Endothelial cell (in vitro differentiated cells): ENCODE measurements at regions not wholly inside any gene's neighbourhood (a gene's known extent, or its start where the extent isn't known, plus 50 kb on each side); places are given as distances from the start of the nearest gene placed in this dataset.
A peak's percentile ranks its signal among the peaks of the same experiment; 100 is the strongest.

ENCODE experiments used
- DNase-seq: peaks from one replicate; pipeline ENCODE4 v3.0.0; 2021; ENCODE audit warnings: low spot score
- H3K27ac Mint-ChIP-seq: one replicate; pipeline ENCODE4 v1.8.0; 2021; ENCODE audit warnings: mixed read lengths, inconsistent platforms; ENCODE audit not compliant: unreplicated experiment
- H3K27me3 Mint-ChIP-seq: one replicate; pipeline ENCODE4 v1.8.0; 2021; ENCODE audit warnings: mild to moderate bottlenecking, moderate library complexity, mixed read lengths, inconsistent platforms; ENCODE audit not compliant: unreplicated experiment
- H3K36me3 Mint-ChIP-seq: one replicate; pipeline ENCODE4 v1.8.0; 2021; ENCODE audit warnings: mild to moderate bottlenecking, low read depth, mixed read lengths, inconsistent platforms; ENCODE audit not compliant: unreplicated experiment
- H3K4me1 Mint-ChIP-seq: one replicate; pipeline ENCODE4 v1.8.0; 2021; ENCODE audit warnings: mild to moderate bottlenecking, mixed read lengths, inconsistent platforms; ENCODE audit not compliant: unreplicated experiment
- H3K4me3 Mint-ChIP-seq: one replicate; pipeline ENCODE4 v1.8.0; 2021; ENCODE audit warnings: mild to moderate bottlenecking, mixed read lengths, inconsistent platforms; ENCODE audit not compliant: unreplicated experiment
- H3K9me3 Mint-ChIP-seq: one replicate; pipeline ENCODE4 v1.8.0; 2021; ENCODE audit warnings: mixed read lengths, inconsistent platforms; ENCODE audit not compliant: unreplicated experiment
- CTCF ChIP-seq: fragments of 200-600 bp; sonication (generic); IDR thresholded peaks from one replicate; pipeline ENCODE4 v1.5.0; 2021; ENCODE audit warnings: antibody characterized with exemption; ENCODE audit not compliant: unreplicated experiment

DNA sequence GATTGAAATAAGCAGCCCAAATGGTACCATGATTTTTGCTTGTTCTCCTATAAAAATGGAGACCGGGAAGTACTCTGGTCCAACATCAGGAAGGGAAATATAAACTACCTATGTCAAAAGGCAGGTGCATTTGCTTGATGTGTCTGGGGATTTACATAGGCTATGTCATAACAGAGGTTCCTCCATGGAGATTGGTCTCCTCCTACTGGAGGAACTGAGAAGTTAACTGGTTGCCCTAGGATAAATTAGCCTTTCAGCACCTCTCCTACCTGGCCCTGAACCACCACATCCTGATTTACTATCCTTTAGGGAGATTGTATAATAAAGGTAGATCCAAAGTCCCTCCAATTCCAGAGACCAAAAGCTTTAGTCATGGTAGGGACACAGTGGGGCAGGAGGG, 1109.3 kb upstream of the B3GALT2 start:
- TF ChIP-seq CTCF, result peak; percentile 62
- peak; percentile 36 for DNase-seq
- H3K9me3 Mint-ChIP-seq, result no peaks in the 10 kb centered on the region
- H3K4me3 Mint-ChIP-seq, result no peak overlapping the region
- no peak overlapping the region for H3K27ac Mint-ChIP-seq
- H3K4me1 Mint-ChIP-seq, result no peaks in the 10 kb centered on the region
- H3K36me3 Mint-ChIP-seq, result no peaks in the 10 kb centered on the region
- no peaks in the 10 kb centered on the region for H3K27me3 Mint-ChIP-seq

GRCh38 chr1:194293851-194294405, 1107.5 kb upstream of the B3GALT2 start:
- no peak overlapping the region for H3K27ac Mint-ChIP-seq
- no peaks in the 10 kb centered on the region for H3K27me3 Mint-ChIP-seq
- H3K4me3 Mint-ChIP-seq, result no peak overlapping the region
- no peaks in the 10 kb centered on the region for H3K36me3 Mint-ChIP-seq
- TF ChIP-seq CTCF, result no peak
- no peaks in the 10 kb centered on the region for H3K4me1 Mint-ChIP-seq
- DNase-seq, result no peak
- H3K9me3 Mint-ChIP-seq, result no peaks in the 10 kb centered on the region

DNA sequence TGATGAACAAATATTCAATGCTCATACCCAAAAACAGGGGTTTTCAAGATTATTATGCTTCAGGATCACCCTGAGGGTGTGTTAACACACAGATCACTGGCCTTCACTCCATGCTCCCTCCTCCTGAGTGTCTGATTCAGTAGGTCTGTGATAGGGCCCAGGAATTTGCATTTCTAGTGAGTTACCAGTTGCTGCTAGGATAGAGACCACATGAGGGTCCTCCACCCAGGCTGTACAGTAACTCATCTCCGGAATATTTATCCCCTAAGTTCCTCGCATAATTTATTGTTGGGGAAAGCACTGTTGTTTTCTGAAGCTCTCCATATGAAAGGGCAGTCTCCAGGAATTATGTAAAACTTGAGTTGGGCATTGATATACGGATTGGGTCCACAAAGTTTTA, 1106.6 kb upstream of the B3GALT2 start:
- H3K36me3 Mint-ChIP-seq, result no peaks in the 10 kb centered on the region

DNA sequence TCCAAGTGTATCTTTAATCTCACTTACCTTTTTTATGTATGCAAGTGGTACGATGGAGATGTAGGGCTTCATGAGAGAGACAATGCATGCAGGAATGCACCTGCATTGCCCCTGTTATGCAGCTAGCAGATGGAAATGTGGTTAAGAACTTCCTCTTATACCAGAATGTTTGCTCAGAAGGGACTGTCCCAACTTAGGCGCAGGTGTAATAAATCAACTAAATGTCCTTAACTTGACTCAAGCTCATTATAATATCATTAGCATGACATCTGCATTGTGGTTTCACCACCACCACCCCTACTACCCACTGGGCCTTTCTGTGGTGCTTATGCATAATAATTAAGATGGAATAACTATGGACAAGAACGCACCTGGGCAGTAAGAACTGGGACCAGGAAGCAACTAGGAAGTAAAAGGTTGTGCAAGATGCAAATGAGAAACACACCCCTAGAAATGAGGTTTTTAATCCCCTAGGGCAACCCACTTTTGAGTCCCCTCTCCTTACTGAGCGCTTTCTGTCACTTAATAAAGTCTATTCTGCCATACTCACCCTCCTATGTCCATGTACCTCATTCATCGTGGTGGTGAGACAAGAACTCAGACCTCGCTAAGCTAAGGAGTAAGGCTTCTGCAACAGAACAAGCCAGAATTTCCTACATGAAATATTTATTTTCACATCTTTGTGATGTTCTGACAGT, 1103.3 kb upstream of the B3GALT2 start:
- no peak for DNase-seq
- H3K27ac Mint-ChIP-seq, result no peak overlapping the region
- no peaks in the 10 kb centered on the region for H3K36me3 Mint-ChIP-seq
- no peaks in the 10 kb centered on the region for H3K9me3 Mint-ChIP-seq
- no peaks in the 10 kb centered on the region for H3K27me3 Mint-ChIP-seq
- no peaks in the 10 kb centered on the region for H3K4me1 Mint-ChIP-seq
- no peak for TF ChIP-seq CTCF
- H3K4me3 Mint-ChIP-seq, result no peak overlapping the region

More for the DNA sequence above, 1106.6 kb upstream of the B3GALT2 start:
- no peak for DNase-seq
- TF ChIP-seq CTCF, result no peak
- Mint-ChIP-seq H3K9me3 (no peaks in the 10 kb centered on the region), H3K27ac (no peak overlapping the region), H3K4me3 (no peak overlapping the region), H3K27me3 (no peaks in the 10 kb centered on the region), H3K4me1 (no peaks in the 10 kb centered on the region)

DNA sequence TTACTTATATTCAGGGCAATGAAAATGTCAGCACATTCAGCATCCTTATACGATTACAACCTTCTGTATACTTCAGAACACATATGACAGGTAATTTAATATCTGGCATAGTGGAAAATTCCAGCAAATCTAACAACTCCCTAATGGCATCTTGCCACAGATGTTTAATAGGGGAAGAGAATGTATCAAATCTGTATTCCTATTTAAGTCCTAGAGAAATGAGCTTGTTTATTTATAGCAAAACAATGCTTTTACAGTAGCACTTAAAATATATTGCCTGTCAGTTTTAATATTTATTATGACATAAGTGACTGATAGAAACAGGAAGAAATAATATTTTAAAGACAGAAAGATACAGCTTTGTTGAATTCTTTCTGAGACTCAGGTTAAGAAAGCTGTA, 1101.8 kb upstream of the B3GALT2 start:
- Mint-ChIP-seq H3K4me1 (no peaks in the 10 kb centered on the region), H3K4me3 (no peak overlapping the region), H3K9me3 (no peaks in the 10 kb centered on the region), H3K27ac (no peak overlapping the region), H3K27me3 (no peaks in the 10 kb centered on the region), H3K36me3 (no peaks in the 10 kb centered on the region)
- TF ChIP-seq CTCF, result no peak
- DNase-seq, result no peak
